Keratinocyte (primary cell): ENCODE measurements at regions not wholly inside any gene's neighbourhood (a gene's known extent, or its start where the extent isn't known, plus 50 kb on each side); places are given as distances from the start of the nearest gene placed in this dataset.
"Not testable (repeated sequence)": the region's sequence is repeated elsewhere in the genome, so short reads cannot be mapped to it uniquely, and the experiment has no call there.

Experiments
- DNase-seq: peaks from one replicate; pipeline ENCODE4 v3.0.0-alpha.2; 2011; ENCODE audit warnings: low read depth, missing footprints, low spot score
- FAIRE-seq: peaks from 2 replicates; lab custom pipeline; 2011; peaks lifted over from hg19 to GRCh38; lab: Jason Lieb, UNC
- H2AFZ ChIP-seq: 2 replicates; pipeline ENCODE4 v1.6.0; 2012; ENCODE audit warnings: low read length, control low read depth, inconsistent platforms; ENCODE audit not compliant: control insufficient read depth
- H3K27ac ChIP-seq: 2 replicates; pipeline ENCODE4 v1.5.1; 2011; ENCODE audit warnings: low read length; ENCODE audit not compliant: control insufficient read depth, insufficient read depth
- H3K27me3 ChIP-seq: 3 replicates; pipeline ENCODE4 v1.6.0; 2011; ENCODE audit warnings: low read length; ENCODE audit not compliant: control insufficient read depth, insufficient read depth; ENCODE audit errors: extremely low read depth
- H3K36me3 ChIP-seq, 2 experiments: 2 replicates in 1 of 2; 3 replicates in 1 of 2; pipeline ENCODE4 v1.5.1; 2011; ENCODE audit warnings: low read length in 2 of 2, mild to moderate bottlenecking in 1 of 2; ENCODE audit not compliant: control insufficient read depth in 2 of 2, insufficient read depth in 2 of 2; ENCODE audit errors: extremely low read depth in 1 of 2
- H3K4me1 ChIP-seq: 3 replicates; pipeline ENCODE4 v1.5.1; 2011; ENCODE audit warnings: low read length; ENCODE audit not compliant: control insufficient read depth, insufficient read depth; ENCODE audit errors: extremely low read depth
- H3K4me2 ChIP-seq: 3 replicates; pipeline ENCODE4 v1.6.0; 2011; ENCODE audit warnings: low read depth, low read length; ENCODE audit not compliant: control insufficient read depth, insufficient read depth; ENCODE audit errors: extremely low read depth
- H3K4me3 ChIP-seq, 3 experiments: fragments of 200-600 bp in 1 of 3; sonication (generic) in 1 of 3; 2 replicates in 2 of 3; 3 replicates in 1 of 3; pipeline ENCODE4 v1.5.1; 2011 to 2016; ENCODE audit warnings: low read length in 3 of 3, mild to moderate bottlenecking in 3 of 3, control low read depth in 2 of 3, inconsistent platforms in 1 of 3, low read depth in 1 of 3, mixed read lengths in 1 of 3, mixed run types in 1 of 3, moderate library complexity in 1 of 3; ENCODE audit not compliant: control insufficient read depth in 2 of 3, insufficient read depth in 2 of 3; ENCODE audit errors: extremely low read depth in 1 of 3
- H3K79me2 ChIP-seq: 2 replicates; pipeline ENCODE4 v1.6.0; 2012; ENCODE audit warnings: low read length; ENCODE audit not compliant: control insufficient read depth, insufficient read depth
- H3K9ac ChIP-seq: 3 replicates; pipeline ENCODE4 v1.6.0; 2011; ENCODE audit warnings: low read length; ENCODE audit not compliant: control insufficient read depth, insufficient read depth; ENCODE audit errors: extremely low read depth
- H3K9me1 ChIP-seq: 3 replicates; pipeline ENCODE4 v1.6.0; 2011; ENCODE audit warnings: low read length; ENCODE audit not compliant: control insufficient read depth, insufficient read depth; ENCODE audit errors: extremely low read depth
- H3K9me3 ChIP-seq: 2 replicates; pipeline ENCODE4 v1.5.1; 2012; ENCODE audit warnings: low read depth, low read length; ENCODE audit not compliant: control insufficient read depth
- H4K20me1 ChIP-seq: 3 replicates; pipeline ENCODE4 v1.6.0; 2011; ENCODE audit warnings: low read length; ENCODE audit not compliant: control insufficient read depth, insufficient read depth; ENCODE audit errors: extremely low read depth
- EZH2 ChIP-seq: IDR thresholded peaks from one replicate; pipeline ENCODE4 v1.6.1; 2012; ENCODE audit warnings: inconsistent platforms, mild to moderate bottlenecking, low read length, moderate library complexity
- dilution Hi-C: fragments of 300-500 bp; cut with MboI; formaldehyde crosslinking; loops from one replicate; pipeline ENCODE4 v1.7.0; 2020; ENCODE audit warnings: low sequenced_read_pairs; ENCODE audit not compliant: extremely low pct_ligation_motif_present
- TF ChIP-seq, protein P1 (sequence below), 3 experiments: IDR thresholded peaks in 1 of 3; conservative IDR thresholded peaks in 1 of 3; optimal IDR thresholded peaks in 1 of 3; 2 replicates in 2 of 3; 3 replicates in 1 of 3; pipeline versions ENCODE3 to v1.5.1; 2011; ENCODE audit warnings: low read length in 3 of 3, mild to moderate bottlenecking in 3 of 3, moderate library complexity in 2 of 3, control low read depth in 1 of 3, inconsistent platforms in 1 of 3; ENCODE audit not compliant: insufficient read depth in 2 of 3; ENCODE audit errors: extremely low read depth in 1 of 3

DNA sequence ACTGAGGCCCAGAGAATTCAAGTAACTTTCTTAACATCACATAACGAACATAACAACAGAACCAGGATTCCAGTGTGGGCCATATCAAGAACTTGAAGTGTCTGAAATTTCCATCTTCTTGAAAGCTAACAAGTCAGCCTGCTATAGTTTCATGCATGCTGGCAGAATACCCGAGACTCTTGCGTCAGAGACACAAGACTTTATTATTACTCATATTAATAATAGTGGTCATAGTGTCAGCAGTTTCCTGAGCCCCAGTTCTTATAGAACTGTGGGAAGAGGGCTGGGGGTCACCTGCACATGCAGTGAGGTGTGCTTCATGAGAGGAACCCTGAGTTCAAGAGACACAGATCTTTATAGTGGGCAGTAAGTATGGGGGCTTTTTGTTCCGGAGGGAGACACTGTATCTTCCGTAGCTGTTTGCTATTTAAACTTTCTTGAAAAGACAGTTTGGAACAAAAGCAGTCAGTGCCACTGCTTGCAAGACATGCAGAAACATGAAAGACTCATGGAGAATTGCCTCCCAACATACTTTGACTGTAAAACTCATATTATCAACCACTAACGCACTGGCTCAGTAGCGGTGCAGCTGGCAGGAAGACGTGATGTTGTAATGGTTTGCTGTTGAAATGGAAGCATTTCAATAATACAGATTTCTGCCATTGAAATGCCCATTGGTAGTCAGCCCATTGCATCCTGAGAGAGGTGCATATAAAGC lies 339.2 kb downstream of the ADGRL2 start:
- Histone ChIP-seq H3K27me3 (no peaks in the 10 kb centered on the region), H3K27ac (peak overlapping the region; percentile 82), H3K36me3 (no peaks in the 10 kb centered on the region), H3K4me1 (peaks cover 13% of the 10 kb centered on the region), H3K9me1 (no peaks in the 10 kb centered on the region), H2AFZ (peak overlapping the region; percentile 88), H3K4me3 (peak overlapping the region in 2 of 3 experiments; percentile 55 to 64), H3K4me2 (peak overlapping the region; percentile 79), H3K79me2 (no peaks in the 10 kb centered on the region), H4K20me1 (no peaks in the 10 kb centered on the region), H3K9me3 (no peaks in the 10 kb centered on the region), H3K9ac (peak overlapping the region; percentile 51)
- peak; percentile 25 for DNase-seq
- dilution Hi-C loops, result no loop called here
- no peak for TF ChIP-seq EZH2
- TF ChIP-seq, protein P1, sequence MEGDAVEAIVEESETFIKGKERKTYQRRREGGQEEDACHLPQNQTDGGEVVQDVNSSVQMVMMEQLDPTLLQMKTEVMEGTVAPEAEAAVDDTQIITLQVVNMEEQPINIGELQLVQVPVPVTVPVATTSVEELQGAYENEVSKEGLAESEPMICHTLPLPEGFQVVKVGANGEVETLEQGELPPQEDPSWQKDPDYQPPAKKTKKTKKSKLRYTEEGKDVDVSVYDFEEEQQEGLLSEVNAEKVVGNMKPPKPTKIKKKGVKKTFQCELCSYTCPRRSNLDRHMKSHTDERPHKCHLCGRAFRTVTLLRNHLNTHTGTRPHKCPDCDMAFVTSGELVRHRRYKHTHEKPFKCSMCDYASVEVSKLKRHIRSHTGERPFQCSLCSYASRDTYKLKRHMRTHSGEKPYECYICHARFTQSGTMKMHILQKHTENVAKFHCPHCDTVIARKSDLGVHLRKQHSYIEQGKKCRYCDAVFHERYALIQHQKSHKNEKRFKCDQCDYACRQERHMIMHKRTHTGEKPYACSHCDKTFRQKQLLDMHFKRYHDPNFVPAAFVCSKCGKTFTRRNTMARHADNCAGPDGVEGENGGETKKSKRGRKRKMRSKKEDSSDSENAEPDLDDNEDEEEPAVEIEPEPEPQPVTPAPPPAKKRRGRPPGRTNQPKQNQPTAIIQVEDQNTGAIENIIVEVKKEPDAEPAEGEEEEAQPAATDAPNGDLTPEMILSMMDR (optimal IDR thresholded peaks at IDR 0.05 in 1 of 3, IDR thresholded peaks at IDR 0.05 in 1 of 3, conservative IDR thresholded peaks at IDR 0.05 in 1 of 3; ENCODE audit: extremely low read depth in 1 of 3, insufficient read depth in 2 of 3, low read length in 3 of 3), result no peak
- peak; percentile 74 for FAIRE-seq

DNA sequence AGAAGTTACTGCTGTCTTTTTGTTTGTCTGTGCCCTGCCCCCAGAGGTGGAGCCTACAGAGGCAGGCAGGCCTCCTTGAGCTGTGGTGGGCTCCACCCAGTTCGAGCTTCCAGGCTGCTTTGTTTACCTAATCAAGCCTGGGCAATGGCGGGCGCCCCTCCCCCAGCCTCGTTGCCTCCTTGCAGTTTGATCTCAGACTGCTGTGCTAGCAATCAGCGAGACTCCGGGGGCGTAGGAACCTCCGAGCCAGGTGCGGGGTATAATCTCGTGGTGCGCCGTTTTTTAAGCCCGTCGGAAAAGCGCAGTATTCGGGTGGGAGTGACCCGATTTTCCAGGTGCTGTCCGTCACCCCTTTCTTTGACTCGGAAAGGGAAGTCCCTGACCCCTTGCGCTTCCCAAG lies 335.6 kb downstream of the ADGRL2 start:
- DNase-seq, dilution Hi-C loops, H2AFZ ChIP-seq, H3K4me2 ChIP-seq, H3K79me2 ChIP-seq, H3K9ac ChIP-seq, FAIRE-seq, H3K4me3 ChIP-seq, H3K27me3 ChIP-seq, H3K36me3 ChIP-seq, H4K20me1 ChIP-seq, H3K27ac ChIP-seq, H3K9me3 ChIP-seq, H3K9me1 ChIP-seq: not testable (repeated sequence)
- peaks cover 13% of the 10 kb centered on the region for H3K4me1 ChIP-seq

DNA sequence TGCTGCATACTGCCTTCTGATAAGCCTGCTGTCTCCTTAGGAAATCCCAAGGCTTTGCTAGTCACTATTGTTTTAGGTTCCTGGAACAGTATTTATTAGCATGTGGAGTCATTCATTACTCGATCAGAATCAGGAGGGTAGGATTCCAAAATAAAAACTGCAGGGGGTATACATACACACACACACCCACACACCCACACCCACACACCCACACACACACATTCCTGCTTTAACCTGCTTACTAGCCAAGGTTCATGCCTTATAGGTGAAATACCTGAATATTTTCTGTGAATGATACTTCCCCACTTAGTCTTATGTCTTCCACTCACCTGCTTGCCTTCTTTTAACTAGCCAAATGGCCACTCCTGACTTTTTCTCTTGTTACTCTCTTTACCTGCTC lies 325.1 kb downstream of the ADGRL2 start:
- no peaks in the 10 kb centered on the region for H3K27me3 ChIP-seq
- no peaks in the 10 kb centered on the region for H3K9me1 ChIP-seq
- H3K9ac ChIP-seq, result no peak overlapping the region

More for the DNA sequence above, 325.1 kb downstream of the ADGRL2 start:
- Histone ChIP-seq H2AFZ (no peak overlapping the region), H3K4me3 (no peak overlapping the region), H3K4me1 (no peaks in the 10 kb centered on the region), H3K79me2 (no peaks in the 10 kb centered on the region), H3K4me2 (no peak overlapping the region), H3K9me3 (no peaks in the 10 kb centered on the region), H4K20me1 (no peaks in the 10 kb centered on the region), H3K36me3 (no peaks in the 10 kb centered on the region), H3K27ac (no peak overlapping the region)
- FAIRE-seq (no peak), DNase-seq (no peak)
- TF ChIP-seq, protein P1 (optimal IDR thresholded peaks at IDR 0.05 in 1 of 3, IDR thresholded peaks at IDR 0.05 in 1 of 3, conservative IDR thresholded peaks at IDR 0.05 in 1 of 3; ENCODE audit: extremely low read depth in 1 of 3, insufficient read depth in 2 of 3, low read length in 3 of 3), result no peak
- no peak for TF ChIP-seq EZH2
- dilution Hi-C loops, result no loop called here
